Transverse colon (tissue), 4 donors: ENCODE measurements at regions not wholly inside any gene's neighbourhood (a gene's known extent, or its start where the extent isn't known, plus 50 kb on each side); places are given as distances from the start of the nearest gene placed in this dataset.

Experiments used
- DNase-seq: peaks from one replicate; pipeline ENCODE4 v3.0.0-alpha.2; 2019
- H3K27ac ChIP-seq, 4 donors: fragments of 200-600 bp; sonication (generic); 2 replicates each; pipeline ENCODE4 v1.5.1; 2016 to 2018; ENCODE audit warnings: inconsistent platforms in 4 of 4
- H3K27me3 ChIP-seq: fragments of 200-600 bp; sonication (generic); 2 replicates; pipeline ENCODE4 v1.5.1; 2017; ENCODE audit warnings: inconsistent platforms
- H3K36me3 ChIP-seq, 4 donors: fragments of 200-600 bp; sonication (generic); 2 replicates each; pipeline ENCODE4 v1.5.1; 2017 to 2019; ENCODE audit warnings: inconsistent platforms in 4 of 4
- H3K4me1 ChIP-seq, 4 donors: fragments of 200-600 bp; sonication (generic); 2 replicates each; pipeline ENCODE4 v1.5.1; 2017 to 2020; ENCODE audit warnings: inconsistent platforms in 4 of 4
- H3K4me3 ChIP-seq, 4 donors: fragments of 200-600 bp; sonication (generic); 1 replicate in 1 of 4; 2 replicates in 3 of 4; pipeline versions ENCODE4 v1.5.1 to v1.6.1; 2017 to 2019; ENCODE audit warnings: inconsistent platforms in 4 of 4
- H3K9me3 ChIP-seq, 2 donors: fragments of 200-600 bp; sonication (generic); 2 replicates each; pipeline ENCODE4 v1.5.1; 2017 to 2019; ENCODE audit warnings: inconsistent platforms in 2 of 2
- CTCF ChIP-seq, 5 experiments: fragments of 200-600 bp in 3 of 5; fragments of 450-650 bp in 2 of 5; sonication (generic) in 3 of 5; IDR thresholded peaks; 1 replicate in 2 of 5; 2 replicates in 3 of 5; pipeline ENCODE4 v1.5.1; 2016 to 2017; ENCODE audit warnings: antibody characterized with exemption in 5 of 5, inconsistent platforms in 3 of 5, mild to moderate bottlenecking in 2 of 5, moderate library complexity in 1 of 5
- EP300 ChIP-seq: sonication (generic); formaldehyde crosslinking; IDR thresholded peaks from one replicate; pipeline ENCODE4 v1.6.1; 2017; ENCODE audit warnings: antibody characterized with exemption, low read depth
- POLR2A ChIP-seq: fragments of 450-650 bp; IDR thresholded peaks from one replicate; pipeline ENCODE4 v1.6.1; 2016; ENCODE audit warnings: antibody characterized with exemption, mild to moderate bottlenecking, moderate library complexity
- POLR2AphosphoS5 ChIP-seq, 3 donors: sonication (generic); formaldehyde crosslinking; IDR thresholded peaks; one replicate each; pipeline ENCODE4 v1.6.1; 2016; ENCODE audit warnings: antibody characterized with exemption in 3 of 3
- WGBS, 2 donors: methylation state at CpG; one replicate each; pipeline ENCODE4 v1.1.5; 2018; ENCODE audit warnings: low coverage in 1 of 2; 5-methylcytosine and 5-hydroxymethylcytosine counted together
- in situ Hi-C, 4 donors: fragments of 200-750 bp; cut with MboI; loops; one replicate each; pipeline versions ENCODE4 v1.15.0 to v1.15.1; 2017; ENCODE audit warnings: low sequenced_read_pairs in 3 of 4, low pct_ligation_motif_present in 1 of 4, low pct_unique_long_range_greater_than_20kb in 1 of 4
- intact Hi-C: fragments of 100-400 bp; cut with DNase I; formaldehyde crosslinking; loops from one replicate; pipeline ENCODE4 v1.15.1; 2023; ENCODE audit warnings: low total_unique reads

DNA sequence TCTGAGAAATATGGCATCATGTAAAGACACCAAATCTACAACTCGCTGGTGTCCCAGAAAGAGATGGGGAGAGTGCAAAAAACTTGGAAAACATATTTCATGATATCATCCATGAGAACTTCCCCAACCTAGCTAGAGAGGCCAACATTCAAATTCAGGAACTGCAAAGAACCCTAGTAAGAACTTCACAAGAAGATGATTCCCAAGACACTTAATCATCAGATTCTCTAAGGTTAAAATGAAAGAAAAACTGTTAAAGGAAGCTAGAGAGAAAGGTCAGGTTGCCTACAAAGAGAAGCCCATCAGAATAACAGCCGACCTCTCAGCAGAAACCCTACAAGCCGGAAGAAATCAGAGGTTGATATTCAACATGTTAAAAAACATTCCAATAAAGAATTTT lies 95.5 kb upstream of the PRLR start:
- no peak overlapping the region for H3K27ac ChIP-seq
- no peaks in the 10 kb centered on the region for H3K27me3 ChIP-seq
- in situ Hi-C loops, result no loop called here
- intact Hi-C loops, result no loop called here
- H3K36me3 ChIP-seq, result no peaks in the 10 kb centered on the region
- no peaks in the 10 kb centered on the region for H3K9me3 ChIP-seq
- 90 to 95% methylated on average over 3 of the region's 3 CpGs for WGBS, 2 donors
- no peak overlapping the region for H3K4me3 ChIP-seq
- DNase-seq, result no peak
- TF ChIP-seq POLR2AphosphoS5 (IDR thresholded peaks at IDR 0.05), result no peak
- no peak for TF ChIP-seq CTCF (IDR thresholded peaks at IDR 0.05)
- no peak for TF ChIP-seq POLR2A
- no peak for TF ChIP-seq EP300
- no peaks in the 10 kb centered on the region for H3K4me1 ChIP-seq

GRCh38 chr5:35324679-35325078 lies 94.4 kb upstream of the PRLR start:
- H3K36me3 ChIP-seq, result no peaks in the 10 kb centered on the region
- no peak for TF ChIP-seq POLR2A
- TF ChIP-seq EP300, result no peak
- TF ChIP-seq POLR2AphosphoS5 (IDR thresholded peaks at IDR 0.05), result no peak
- no peak for TF ChIP-seq CTCF (IDR thresholded peaks at IDR 0.05)
- in situ Hi-C loops (no loop called here), intact Hi-C loops (no loop called here)
- no peaks in the 10 kb centered on the region for H3K9me3 ChIP-seq
- no peak for DNase-seq
- WGBS, 2 donors, result 77% methylated on average over 6 of the region's 6 CpGs; no CpG with 5 or more reads in 1 of the 2 donors
- no peak overlapping the region for H3K27ac ChIP-seq
- no peaks in the 10 kb centered on the region for H3K27me3 ChIP-seq
- no peaks in the 10 kb centered on the region for H3K4me1 ChIP-seq
- no peak overlapping the region for H3K4me3 ChIP-seq

DNA sequence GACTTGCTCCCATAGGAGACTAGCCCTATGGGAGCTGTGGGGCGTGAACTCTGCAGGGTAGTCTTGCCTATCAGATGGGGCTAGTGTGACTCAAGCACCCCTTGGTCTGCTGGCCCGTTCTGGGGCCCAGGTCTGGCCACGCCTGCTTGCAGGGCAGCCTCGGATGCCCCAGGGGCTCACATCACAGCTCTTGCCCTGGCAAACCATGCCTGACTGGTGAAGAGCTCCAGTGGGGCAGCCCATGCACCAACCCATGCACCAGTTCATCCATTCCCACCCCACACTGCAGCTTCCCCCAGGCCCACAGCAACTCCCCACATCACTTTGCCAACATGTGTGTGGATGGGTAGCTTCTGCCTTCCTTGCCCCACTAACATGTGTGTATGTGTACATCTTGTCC lies 93.9 kb upstream of the PRLR start:
- no peak for DNase-seq
- Histone ChIP-seq H3K4me1 (no peaks in the 10 kb centered on the region), H3K27ac (no peak overlapping the region), H3K4me3 (no peak overlapping the region), H3K9me3 (no peaks in the 10 kb centered on the region), H3K27me3 (no peaks in the 10 kb centered on the region), H3K36me3 (no peaks in the 10 kb centered on the region)
- 80% methylated on average over 4 of the region's 4 CpGs; no CpG with 5 or more reads in 1 of the 2 donors for WGBS, 2 donors
- TF ChIP-seq CTCF (IDR thresholded peaks at IDR 0.05), result no peak
- no peak for TF ChIP-seq EP300
- TF ChIP-seq POLR2A, result no peak
- TF ChIP-seq POLR2AphosphoS5 (IDR thresholded peaks at IDR 0.05), result no peak
- in situ Hi-C loops (no loop called here), intact Hi-C loops (no loop called here)

- intact Hi-C loops, result no loop called here
- no peaks in the 10 kb centered on the region for H3K36me3 ChIP-seq
- H3K9me3 ChIP-seq, result no peaks in the 10 kb centered on the region
- H3K27me3 ChIP-seq, result no peaks in the 10 kb centered on the region
- no peak for DNase-seq
- no peak overlapping the region for H3K27ac ChIP-seq
- H3K4me1 ChIP-seq, result no peaks in the 10 kb centered on the region
- H3K4me3 ChIP-seq, result no peak overlapping the region
- in situ Hi-C loops, result no loop called here
- TF ChIP-seq EP300, result no peak
- TF ChIP-seq POLR2AphosphoS5 (IDR thresholded peaks at IDR 0.05), result no peak
- no peak for TF ChIP-seq CTCF (IDR thresholded peaks at IDR 0.05)
- TF ChIP-seq POLR2A, result no peak
- 40 to 78% methylated on average over 1 to 3 of the region's 3 CpGs for WGBS, 2 donors
These were observed 89.7 kb upstream of the PRLR start for GRCh38 chr5:35320029-35320428.
